Choroid plexus epithelial cell (primary cell): ENCODE measurements at regions not wholly inside any gene's neighbourhood (a gene's known extent, or its start where the extent isn't known, plus 50 kb on each side); places are given as distances from the start of the nearest gene placed in this dataset.

ENCODE experiments used
- DNase-seq: peaks from one replicate; pipeline ENCODE4 v3.0.0-alpha.2; 2010; ENCODE audit warnings: low read depth
- H3K4me3 ChIP-seq: 2 replicates; pipeline ENCODE4 v1.5.1; 2011; ENCODE audit warnings: low read depth, mild to moderate bottlenecking, control low read depth, low read length, moderate library complexity
- TF ChIP-seq, protein P1 (sequence below): conservative IDR thresholded peaks from 2 replicates; pipeline ENCODE4 v1.5.1; 2011; ENCODE audit warnings: low read depth, mild to moderate bottlenecking, control low read depth, inconsistent platforms, low read length, moderate library complexity

DNA sequence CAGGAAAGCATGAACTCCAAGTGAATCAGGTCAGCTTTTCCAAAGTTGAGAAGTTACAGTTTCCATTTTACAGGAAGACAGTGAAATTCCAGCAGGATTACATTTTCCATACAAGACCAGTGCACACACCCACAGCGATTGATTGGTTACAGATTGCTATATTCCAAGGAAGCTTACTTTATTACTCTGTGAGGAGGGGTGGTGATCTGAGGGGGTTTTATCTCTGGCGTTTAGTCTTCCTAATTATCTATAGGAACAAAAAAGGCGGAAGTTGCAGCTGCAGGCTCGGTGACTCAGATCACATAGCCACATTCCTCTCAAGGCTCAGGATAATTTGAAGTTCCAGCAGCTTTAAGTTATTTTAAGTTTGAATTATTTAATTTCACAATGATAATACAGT, 450.4 kb upstream of the NMUR2 start:
- no peak overlapping the region for H3K4me3 ChIP-seq
- no peak for DNase-seq
- TF ChIP-seq, protein P1, sequence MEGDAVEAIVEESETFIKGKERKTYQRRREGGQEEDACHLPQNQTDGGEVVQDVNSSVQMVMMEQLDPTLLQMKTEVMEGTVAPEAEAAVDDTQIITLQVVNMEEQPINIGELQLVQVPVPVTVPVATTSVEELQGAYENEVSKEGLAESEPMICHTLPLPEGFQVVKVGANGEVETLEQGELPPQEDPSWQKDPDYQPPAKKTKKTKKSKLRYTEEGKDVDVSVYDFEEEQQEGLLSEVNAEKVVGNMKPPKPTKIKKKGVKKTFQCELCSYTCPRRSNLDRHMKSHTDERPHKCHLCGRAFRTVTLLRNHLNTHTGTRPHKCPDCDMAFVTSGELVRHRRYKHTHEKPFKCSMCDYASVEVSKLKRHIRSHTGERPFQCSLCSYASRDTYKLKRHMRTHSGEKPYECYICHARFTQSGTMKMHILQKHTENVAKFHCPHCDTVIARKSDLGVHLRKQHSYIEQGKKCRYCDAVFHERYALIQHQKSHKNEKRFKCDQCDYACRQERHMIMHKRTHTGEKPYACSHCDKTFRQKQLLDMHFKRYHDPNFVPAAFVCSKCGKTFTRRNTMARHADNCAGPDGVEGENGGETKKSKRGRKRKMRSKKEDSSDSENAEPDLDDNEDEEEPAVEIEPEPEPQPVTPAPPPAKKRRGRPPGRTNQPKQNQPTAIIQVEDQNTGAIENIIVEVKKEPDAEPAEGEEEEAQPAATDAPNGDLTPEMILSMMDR = no peak

DNA sequence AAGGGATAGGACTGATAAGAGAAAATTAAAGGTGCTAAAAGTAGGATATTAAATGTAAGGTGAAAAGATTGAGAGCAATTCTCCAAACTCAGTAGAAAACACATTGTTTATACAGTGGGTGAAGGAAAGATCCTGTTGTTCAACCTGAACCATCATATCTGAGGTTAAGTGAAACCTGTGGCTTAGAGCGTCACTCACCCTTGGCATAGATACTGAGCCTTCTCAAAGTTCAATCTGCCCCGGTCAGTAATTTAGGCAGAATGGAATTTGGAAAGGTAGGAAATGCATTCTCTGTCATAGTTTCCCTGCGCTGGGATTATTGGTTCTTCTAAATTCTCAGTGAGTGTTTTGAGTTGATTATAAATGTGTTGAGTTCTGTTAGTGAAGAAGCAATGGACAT, 456.2 kb upstream of the NMUR2 start:
- no peak overlapping the region for H3K4me3 ChIP-seq
- TF ChIP-seq, protein P1 = no peak
- DNase-seq = no peak

DNA sequence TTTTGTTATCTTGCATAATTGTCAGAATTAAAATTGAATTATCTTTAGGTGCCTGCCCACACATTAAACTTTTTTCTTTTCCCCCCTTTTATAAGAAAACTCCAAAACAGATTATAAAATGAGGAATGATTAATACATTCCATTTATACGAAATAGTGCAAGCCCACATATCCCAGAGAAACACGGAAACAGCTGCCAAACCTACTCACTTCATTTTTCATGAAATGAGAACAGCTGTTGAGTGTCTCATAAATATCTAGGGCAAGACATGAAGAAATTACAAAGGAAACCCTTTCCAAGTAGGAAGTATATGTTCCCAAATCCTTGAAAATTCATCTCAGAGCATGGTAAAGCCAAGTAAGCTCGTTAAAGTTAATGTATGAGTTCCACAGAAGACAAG, 459.4 kb upstream of the NMUR2 start:
- DNase-seq = no peak
- no peak overlapping the region for H3K4me3 ChIP-seq
- TF ChIP-seq, protein P1 = no peak

DNA sequence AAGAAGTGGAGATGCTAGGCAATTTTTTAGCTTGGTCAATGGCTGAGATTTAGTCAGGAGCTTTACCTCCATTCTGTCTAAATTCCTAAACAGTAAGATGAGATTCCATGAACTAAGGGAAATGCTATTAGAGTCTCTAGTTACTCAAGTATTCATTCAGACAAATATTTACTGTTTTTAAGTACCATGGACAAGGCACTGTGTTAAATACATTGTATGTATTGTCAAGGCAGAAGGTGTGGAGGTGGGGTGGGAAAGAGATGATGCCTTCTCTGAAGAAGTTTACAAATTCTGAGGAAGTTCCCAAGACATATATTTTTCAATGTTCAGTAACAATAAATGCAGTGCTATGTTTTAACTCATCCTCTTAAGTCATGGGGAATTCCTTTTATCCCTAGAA, 459.9 kb upstream of the NMUR2 start:
- H3K4me3 ChIP-seq = no peak overlapping the region
- TF ChIP-seq, protein P1 = no peak
- DNase-seq = no peak

DNA sequence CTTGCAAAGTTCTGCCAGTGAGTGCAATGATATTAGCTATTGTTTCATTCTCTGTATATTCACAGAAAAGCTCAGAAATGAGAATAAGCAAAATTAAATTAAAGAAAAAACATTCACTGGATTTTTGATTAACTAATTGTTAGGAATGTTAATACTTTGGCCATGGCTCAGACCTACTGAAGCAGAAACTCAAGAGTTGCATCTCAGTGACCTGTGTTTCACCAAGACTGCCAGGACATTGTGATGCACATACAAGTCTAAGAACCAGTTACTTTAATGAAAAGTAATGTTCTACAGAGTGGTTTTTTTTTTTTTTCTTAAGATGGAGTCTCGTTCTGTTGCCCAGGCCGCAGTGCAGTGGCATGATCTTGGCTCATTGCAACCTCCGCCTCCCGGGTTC, 464.9 kb upstream of the NMUR2 start:
- DNase-seq = no peak
- H3K4me3 ChIP-seq = no peak overlapping the region
- TF ChIP-seq, protein P1 = no peak

DNA sequence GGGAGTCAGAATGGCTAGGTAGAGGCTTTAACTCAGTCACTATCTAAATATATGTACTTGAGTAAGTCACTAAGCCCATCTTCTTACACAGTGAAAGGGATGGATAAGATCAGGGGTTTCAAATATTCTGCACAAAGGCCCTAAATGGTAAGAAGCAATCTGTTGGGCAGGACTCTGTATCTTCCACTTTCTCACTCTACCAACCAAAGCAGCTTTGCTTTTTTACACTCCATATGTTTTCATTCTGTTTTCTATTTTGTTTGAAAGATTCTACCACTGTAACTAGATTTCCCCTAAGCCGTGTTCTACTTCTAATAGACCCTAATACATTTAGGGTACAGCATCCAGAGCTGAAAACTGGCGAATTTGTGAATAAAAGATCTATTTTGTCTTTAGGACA, 477.5 kb upstream of the NMUR2 start:
- TF ChIP-seq, protein P1 = no peak
- no peak for DNase-seq
- no peak overlapping the region for H3K4me3 ChIP-seq

DNA sequence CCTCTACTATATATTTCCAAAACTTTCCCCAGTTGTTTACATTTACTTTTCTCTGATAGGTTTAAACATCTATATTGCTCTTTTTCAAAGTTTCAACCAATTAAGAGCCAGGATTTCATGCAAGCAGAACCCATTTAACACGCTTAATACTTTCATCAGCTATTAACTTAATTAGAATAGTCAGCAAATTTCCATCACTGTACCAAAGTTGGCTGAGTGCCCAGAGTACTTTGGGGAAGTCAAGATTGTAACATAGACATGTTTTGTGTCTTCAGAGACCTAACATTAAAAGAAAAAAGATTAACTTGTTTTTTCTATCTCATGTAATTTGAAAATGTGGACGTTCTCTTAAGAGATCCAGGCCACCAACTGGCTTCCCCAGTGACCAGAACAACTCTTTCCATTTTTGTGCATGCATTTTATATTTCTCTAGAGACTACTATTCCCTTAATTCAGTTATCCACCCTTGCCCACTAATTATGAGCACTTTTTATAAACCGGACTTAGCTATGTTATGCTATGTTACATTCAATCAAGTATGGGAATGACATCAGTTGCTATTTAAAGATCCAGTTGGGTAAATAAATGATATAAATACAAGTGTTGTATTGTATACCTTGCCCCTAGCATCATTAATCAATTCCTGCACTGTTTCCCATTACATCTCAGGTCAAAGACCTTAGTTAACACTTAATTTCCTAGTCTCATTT, 478.1 kb upstream of the NMUR2 start:
- DNase-seq = no peak
- H3K4me3 ChIP-seq = no peak overlapping the region
- TF ChIP-seq, protein P1 = no peak
